AG04450 (cell line): ENCODE measurements at regions not wholly inside any gene's neighbourhood (a gene's known extent, or its start where the extent isn't known, plus 50 kb on each side); places are given as distances from the start of the nearest gene placed in this dataset.

Source experiments
- CTCF ChIA-PET: fragments of 300-600, 350-600 bp; formaldehyde crosslinking; extraction: SDS; loops from one replicate; lab custom pipeline; 2022; ENCODE audit warnings: antibody characterized with exemption, inconsistent platforms; lab: Charles Lee
- POLR2A ChIA-PET: fragments of 350-600 bp; formaldehyde crosslinking; extraction: SDS; loops from one replicate; lab custom pipeline; 2021; ENCODE audit warnings: antibody characterized with exemption, inconsistent platforms; lab: Yijun Ruan, JAX
- DNase-seq: peaks from one replicate; pipeline ENCODE4 v3.0.0-alpha.2; 2011; ENCODE audit warnings: low read depth, low spot score
- H3K27ac ChIP-seq: one replicate; pipeline ENCODE4 v1.5.1; 2012; ENCODE audit warnings: low read depth, low read length, control low read depth
- H3K27me3 ChIP-seq: one replicate; pipeline ENCODE4 v1.6.0; 2012; ENCODE audit warnings: low read length; ENCODE audit not compliant: control insufficient read depth, insufficient read depth
- H3K4me3 ChIP-seq: 2 replicates; pipeline ENCODE4 v1.5.1; 2011; ENCODE audit warnings: mild to moderate bottlenecking, low read depth, low read length, control low read depth
- H3K9me3 ChIP-seq: 2 replicates; pipeline ENCODE4 v1.5.1; 2012; ENCODE audit warnings: low read length; ENCODE audit not compliant: control insufficient read depth, insufficient read depth
- CTCF ChIP-seq: IDR thresholded peaks from 2 replicates; pipeline ENCODE4 v1.5.1; 2011; ENCODE audit warnings: low read depth, low read length, control low read depth, inconsistent platforms

- ChIA-PET POLR2A (no interaction called here), CTCF (no interaction called here)
- Histone ChIP-seq H3K27me3 (no peaks in the 10 kb centered on the region), H3K4me3 (no peak overlapping the region), H3K27ac (no peak overlapping the region), H3K9me3 (peaks cover 74% of the 10 kb centered on the region)
- no peak for DNase-seq
- TF ChIP-seq CTCF: no peak
These were observed 144.6 kb upstream of the SPACA7 start for GRCh38 chr13:112231451-112232083.

- H3K4me3 ChIP-seq: no peak overlapping the region
- peaks cover 67% of the 10 kb centered on the region for H3K9me3 ChIP-seq
- H3K27ac ChIP-seq: no peak overlapping the region
- TF ChIP-seq CTCF: no peak
- CTCF ChIA-PET: no interaction called here
- no peaks in the 10 kb centered on the region for H3K27me3 ChIP-seq
- DNase-seq: no peak
- POLR2A ChIA-PET: no interaction called here
These were observed 142.9 kb upstream of the SPACA7 start for GRCh38 chr13:112233256-112233655.

- Histone ChIP-seq H3K27ac (no peak overlapping the region), H3K9me3 (peaks cover 67% of the 10 kb centered on the region), H3K27me3 (no peaks in the 10 kb centered on the region), H3K4me3 (no peak overlapping the region)
- no peak for TF ChIP-seq CTCF
- ChIA-PET CTCF (no interaction called here), POLR2A (no interaction called here)
- no peak for DNase-seq
These were observed 142.4 kb upstream of the SPACA7 start for GRCh38 chr13:112233716-112234115.

- H3K27ac ChIP-seq: no peak overlapping the region
- no peaks in the 10 kb centered on the region for H3K27me3 ChIP-seq
- no peak overlapping the region for H3K4me3 ChIP-seq
- POLR2A ChIA-PET: no interaction called here
- CTCF ChIA-PET: no interaction called here
- no peak for DNase-seq
- TF ChIP-seq CTCF: no peak
- H3K9me3 ChIP-seq: peaks cover 66% of the 10 kb centered on the region
These were observed 141.9 kb upstream of the SPACA7 start for GRCh38 chr13:112234131-112234875.

- DNase-seq: no peak
- CTCF ChIA-PET: no interaction called here
These were observed 140.1 kb upstream of the SPACA7 start for GRCh38 chr13:112236016-112236415.

More at GRCh38 chr13:112236016-112236415, 140.1 kb upstream of the SPACA7 start:
- TF ChIP-seq CTCF: no peak
- Histone ChIP-seq H3K27ac (no peak overlapping the region), H3K27me3 (no peaks in the 10 kb centered on the region), H3K4me3 (no peak overlapping the region), H3K9me3 (peaks cover 62% of the 10 kb centered on the region)
- POLR2A ChIA-PET: no interaction called here
